Cardiac fibroblast (primary cell): ENCODE measurements at regions not wholly inside any gene's neighbourhood (a gene's known extent, or its start where the extent isn't known, plus 50 kb on each side); places are given as distances from the start of the nearest gene placed in this dataset.
A peak's percentile ranks its signal among the peaks of the same experiment; 100 is the strongest.

Experiments
- DNase-seq, 2 donors: peaks; one replicate each; pipeline versions ENCODE4 v3.0.0 to v3.0.0-alpha.2; 2010; ENCODE audit warnings: low read depth in 2 of 2
- H3K4me3 ChIP-seq, 2 donors: replicated peaks in 1 of 2; 1 replicate in 1 of 2; 2 replicates in 1 of 2; pipeline ENCODE4 v1.5.1; 2011; ENCODE audit warnings: low read depth in 2 of 2, low read length in 2 of 2, mild to moderate bottlenecking in 2 of 2, moderate library complexity in 1 of 2
- TF ChIP-seq, protein P1 (sequence below): IDR thresholded peaks from one replicate; pipeline ENCODE4 v1.5.1; 2011; ENCODE audit warnings: low read depth, mild to moderate bottlenecking, low read length, inconsistent platforms

GRCh38 chr20:19942611-19943010 lies 74.6 kb upstream of the NAA20 start:
- no peak for DNase-seq
- no peak overlapping the region for H3K4me3 ChIP-seq
- TF ChIP-seq, protein P1, sequence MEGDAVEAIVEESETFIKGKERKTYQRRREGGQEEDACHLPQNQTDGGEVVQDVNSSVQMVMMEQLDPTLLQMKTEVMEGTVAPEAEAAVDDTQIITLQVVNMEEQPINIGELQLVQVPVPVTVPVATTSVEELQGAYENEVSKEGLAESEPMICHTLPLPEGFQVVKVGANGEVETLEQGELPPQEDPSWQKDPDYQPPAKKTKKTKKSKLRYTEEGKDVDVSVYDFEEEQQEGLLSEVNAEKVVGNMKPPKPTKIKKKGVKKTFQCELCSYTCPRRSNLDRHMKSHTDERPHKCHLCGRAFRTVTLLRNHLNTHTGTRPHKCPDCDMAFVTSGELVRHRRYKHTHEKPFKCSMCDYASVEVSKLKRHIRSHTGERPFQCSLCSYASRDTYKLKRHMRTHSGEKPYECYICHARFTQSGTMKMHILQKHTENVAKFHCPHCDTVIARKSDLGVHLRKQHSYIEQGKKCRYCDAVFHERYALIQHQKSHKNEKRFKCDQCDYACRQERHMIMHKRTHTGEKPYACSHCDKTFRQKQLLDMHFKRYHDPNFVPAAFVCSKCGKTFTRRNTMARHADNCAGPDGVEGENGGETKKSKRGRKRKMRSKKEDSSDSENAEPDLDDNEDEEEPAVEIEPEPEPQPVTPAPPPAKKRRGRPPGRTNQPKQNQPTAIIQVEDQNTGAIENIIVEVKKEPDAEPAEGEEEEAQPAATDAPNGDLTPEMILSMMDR, result no peak

DNA sequence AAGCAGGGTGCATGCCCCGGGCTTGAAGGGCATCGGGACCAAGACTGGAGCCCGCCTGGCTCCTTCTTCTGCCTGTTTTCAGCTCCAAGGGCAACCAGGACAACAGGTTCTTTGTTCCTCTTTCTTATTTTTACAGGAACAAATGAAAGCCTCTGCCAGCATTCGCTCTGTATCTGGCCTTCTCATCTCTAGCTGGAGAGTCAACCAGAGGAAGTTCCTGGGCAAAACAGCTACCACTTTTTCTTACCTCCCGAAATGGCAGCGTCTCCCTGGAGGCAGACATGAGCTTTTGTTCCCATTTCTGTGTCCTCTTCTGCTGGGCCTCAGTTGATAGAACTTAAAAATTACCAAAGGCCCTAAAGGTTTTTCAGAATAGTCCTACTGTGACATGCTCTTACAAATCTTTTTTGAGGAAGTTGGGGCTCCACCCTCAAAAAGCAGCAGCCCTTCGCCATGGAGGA lies 74.1 kb upstream of the NAA20 start:
- DNase-seq, result no peak
- TF ChIP-seq, protein P1, result no peak
- no peak overlapping the region for H3K4me3 ChIP-seq

DNA sequence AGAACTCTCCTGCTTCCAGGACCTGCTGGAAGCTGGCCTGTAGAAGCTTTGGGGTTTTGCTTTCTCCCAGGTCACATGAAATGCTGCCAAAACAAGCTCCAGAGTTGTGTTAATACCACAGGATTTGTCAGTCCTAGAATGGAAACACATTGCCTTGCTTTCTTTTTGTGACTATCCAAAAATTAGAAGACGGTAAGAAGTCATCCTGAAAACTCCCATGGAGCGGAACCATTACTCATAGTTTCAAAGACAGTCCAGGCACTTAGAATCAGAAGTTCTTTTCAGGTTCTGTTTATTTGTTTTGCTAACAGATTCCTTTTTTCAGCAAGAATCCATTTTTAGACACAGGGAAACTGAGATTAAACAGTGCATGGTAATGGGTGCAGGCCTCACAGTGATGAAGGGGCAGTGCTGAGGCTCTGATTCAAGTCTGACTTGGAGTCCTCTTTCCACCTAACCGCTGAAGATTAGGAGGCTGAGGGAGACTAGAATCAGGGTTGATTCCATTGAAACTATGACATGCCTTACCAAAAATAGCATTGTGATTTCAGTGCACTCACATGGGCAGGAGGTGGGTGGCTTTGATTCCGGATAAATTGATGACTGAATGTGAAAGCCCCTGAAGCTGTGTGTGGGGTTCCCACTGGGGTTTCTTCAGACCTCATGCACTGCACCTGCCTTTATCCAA lies 72.2 kb upstream of the NAA20 start:
- TF ChIP-seq, protein P1, result no peak
- no peak overlapping the region for H3K4me3 ChIP-seq
- peak in 1 of 2 donors; percentile 48 for DNase-seq

GRCh38 chr20:19945732-19946670 lies 71.2 kb upstream of the NAA20 start:
- TF ChIP-seq, protein P1, result no peak
- DNase-seq, result peak in 1 of 2 donors; percentile 57
- no peak overlapping the region for H3K4me3 ChIP-seq

GRCh38 chr20:19947611-19948264 lies 69.4 kb upstream of the NAA20 start:
- TF ChIP-seq, protein P1, result no peak
- H3K4me3 ChIP-seq, result no peak overlapping the region
- peak; percentile 59 to 65 for DNase-seq

GRCh38 chr20:19949195-19949867 lies 67.8 kb upstream of the NAA20 start:
- H3K4me3 ChIP-seq, result no peak overlapping the region
- TF ChIP-seq, protein P1, result no peak
- no peak for DNase-seq
